ENCODE measurements at regions not wholly inside any gene's neighbourhood (a gene's known extent, or its start where the extent isn't known, plus 50 kb on each side); places are given as distances from the start of the nearest gene placed in this dataset.

DNA sequence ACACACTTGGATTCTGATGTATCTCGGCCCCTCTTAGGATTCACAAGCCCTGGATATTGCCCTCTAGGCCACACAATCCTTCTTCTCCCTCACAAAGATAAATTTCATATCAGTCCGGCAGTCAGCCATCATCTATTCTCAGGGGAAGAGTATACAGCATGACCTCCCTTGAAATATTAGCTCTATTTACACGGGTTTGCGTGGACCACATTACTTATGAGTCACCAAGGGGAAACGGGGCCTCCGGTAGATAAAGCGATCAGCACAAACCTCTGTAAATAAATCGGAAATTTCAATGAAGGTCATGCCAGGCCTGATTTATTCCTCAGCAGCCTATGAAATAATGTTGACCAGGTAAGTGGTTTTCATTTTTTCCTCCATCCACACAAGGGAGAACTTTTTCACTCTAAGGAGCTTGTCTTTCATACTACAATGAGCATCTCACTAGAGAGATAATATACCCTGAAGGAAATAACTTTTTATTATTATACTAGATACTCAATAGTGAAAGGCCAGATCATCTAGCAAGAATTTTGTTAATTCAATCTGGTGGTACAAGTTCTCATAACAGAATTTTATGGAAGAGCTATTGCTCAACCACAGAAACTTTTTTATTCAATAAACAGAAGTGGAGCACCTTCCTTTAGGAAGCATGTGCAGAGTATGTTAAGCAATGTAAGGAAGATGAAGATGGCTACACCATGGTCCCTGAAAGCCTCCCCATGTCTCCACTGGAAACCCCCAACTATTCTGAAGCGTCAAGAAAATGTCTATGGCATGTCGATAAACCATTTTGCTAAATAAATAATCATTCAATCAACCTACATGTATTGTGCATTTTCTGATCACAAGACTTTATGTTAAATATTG lies 125.2 kb upstream of the PIK3C3 start:
- DNase-seq (ENCODE audit: low spot score): no peak

- no peak for DNase-seq (ENCODE audit: low spot score)
Observed at GRCh38 chr18:41828137-41828536, 126.9 kb upstream of the PIK3C3 start.

GRCh38 chr18:41820784-41821183 lies 134.2 kb upstream of the PIK3C3 start:
- DNase-seq (ENCODE audit: low spot score): no peak

DNA sequence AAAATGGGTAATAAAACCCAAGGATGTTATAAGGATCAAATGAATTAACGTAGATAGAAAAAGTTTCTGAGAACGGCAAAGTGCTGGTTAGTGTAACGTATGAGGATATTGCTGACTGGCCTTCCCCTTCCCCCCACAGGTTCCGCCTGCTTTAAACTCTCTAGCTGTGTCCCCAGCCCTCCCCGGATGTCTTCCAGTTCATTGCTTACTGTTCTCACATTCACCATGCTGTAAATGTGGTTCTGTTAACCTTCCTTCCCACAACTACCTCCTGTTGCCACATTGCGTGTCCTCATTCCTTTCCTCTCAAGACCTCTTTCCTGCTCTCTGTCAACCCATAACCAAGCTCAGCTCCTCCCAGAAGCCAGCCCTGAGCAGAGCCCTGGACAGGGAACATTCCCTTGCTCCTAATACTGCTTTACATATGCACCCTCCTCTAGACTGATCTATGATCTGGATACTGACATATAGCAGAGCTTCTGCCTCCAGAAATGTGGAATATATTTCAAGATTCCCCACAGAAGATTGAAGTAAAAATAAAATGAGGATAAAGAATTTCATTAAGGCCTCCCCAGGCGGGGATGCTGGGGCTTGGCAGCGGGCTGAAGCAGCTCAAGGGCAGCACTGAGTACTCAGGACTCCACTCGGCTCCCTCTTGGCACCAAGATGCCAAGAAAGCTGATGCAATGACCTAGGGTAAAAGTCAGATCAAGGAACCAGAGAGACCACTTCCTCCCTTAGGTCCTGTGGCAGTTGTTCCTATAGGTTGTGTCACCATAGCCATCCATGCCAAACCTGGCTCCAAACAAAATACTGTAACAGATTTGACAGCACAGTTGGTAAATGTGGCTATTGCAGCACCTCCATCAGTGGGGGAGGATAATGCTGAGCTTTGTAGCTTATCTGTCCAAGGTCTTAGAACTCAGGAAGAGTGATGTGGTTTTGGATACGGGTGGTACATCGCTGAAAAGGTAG lies 136.4 kb upstream of the PIK3C3 start:
- DNase-seq (ENCODE audit: low spot score): no peak

DNA sequence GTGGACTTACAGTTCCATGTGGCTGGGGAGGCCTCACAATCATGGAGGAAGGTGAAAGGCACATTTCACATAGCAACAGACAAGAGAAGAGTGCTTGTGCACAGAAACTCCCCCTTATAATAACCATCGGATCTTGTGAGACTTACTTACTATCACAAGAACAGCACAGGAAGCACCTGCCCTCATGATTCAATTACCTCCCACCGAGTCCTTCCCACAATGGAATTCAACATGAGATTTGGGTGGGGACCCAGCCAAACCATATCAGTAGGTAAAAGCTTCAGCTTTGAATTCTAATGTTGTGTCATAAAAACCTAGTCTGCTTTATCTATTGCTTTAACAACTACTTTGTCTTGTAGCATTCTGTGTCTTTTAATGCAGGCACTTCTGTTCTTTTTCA lies 140.4 kb upstream of the PIK3C3 start:
- DNase-seq (ENCODE audit: low spot score): no peak

GRCh38 chr18:41809652-41810051 lies 145.4 kb upstream of the PIK3C3 start:
- DNase-seq (ENCODE audit: low spot score): no peak

GRCh38 chr18:41805341-41805740 lies 149.7 kb upstream of the PIK3C3 start:
- DNase-seq (ENCODE audit: low spot score): no peak

GRCh38 chr18:41798879-41799278 lies 156.2 kb upstream of the PIK3C3 start:
- no peak for DNase-seq (ENCODE audit: low spot score)

DNA sequence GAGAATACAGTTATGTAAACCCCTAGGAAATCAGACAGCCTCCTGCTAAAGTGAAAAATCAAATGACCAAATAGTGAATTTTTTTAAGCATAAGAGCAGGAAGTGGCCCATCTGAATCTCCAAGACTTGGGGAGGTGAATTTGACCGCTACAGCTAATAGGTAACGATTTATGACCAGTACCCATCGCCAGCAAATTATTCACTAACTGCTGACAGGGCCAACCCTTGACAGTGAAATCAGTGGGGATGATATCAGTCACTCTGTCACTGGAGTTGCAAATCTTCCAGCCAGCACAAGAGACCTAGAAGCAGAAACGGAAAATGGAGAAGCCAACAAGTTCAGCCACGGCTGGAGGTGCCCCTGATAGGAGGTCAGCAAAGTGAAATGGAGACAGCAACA lies 164.3 kb upstream of the PIK3C3 start:
- DNase-seq (ENCODE audit: low spot score): no peak

DNA sequence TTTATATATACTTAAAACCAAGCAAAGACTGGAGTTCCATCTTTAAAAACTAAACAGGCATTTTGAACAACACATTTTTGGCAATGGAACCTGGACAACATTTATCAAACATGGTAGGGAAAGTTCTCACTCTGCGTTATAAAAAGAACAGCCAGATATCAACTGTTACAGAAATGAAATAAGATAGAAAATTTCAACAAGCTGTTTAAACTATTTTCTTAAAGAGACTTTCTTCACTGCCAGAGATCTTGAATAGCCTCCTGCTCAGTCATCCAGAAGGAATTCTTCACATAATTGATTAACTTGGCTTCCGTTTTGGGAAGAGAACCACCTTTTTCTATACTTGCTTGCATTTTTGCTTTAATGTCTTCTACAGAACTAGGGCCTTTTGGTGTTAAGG lies 166.0 kb upstream of the PIK3C3 start:
- no peak for DNase-seq (ENCODE audit: low spot score)

DNA sequence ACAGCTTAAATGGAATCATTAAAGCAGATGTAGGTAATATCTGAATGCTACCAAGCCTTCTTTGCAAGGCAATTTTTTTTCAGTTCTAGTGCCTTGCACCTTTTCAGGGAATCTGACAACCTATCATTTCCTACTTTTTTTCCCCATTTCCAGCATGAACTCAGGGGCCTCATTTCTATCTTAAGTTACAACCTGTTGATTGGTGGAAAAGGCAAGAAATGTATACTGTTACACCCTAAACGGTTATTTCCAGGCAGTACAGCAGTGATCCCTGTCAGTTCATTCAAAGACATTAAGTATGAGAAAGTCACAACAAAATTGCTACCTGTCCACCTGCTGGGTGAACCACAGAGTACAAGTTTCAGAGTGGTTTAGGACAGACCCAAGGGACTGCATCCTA lies 171.2 kb upstream of the PIK3C3 start:
- no peak for DNase-seq (ENCODE audit: low spot score)

DNA sequence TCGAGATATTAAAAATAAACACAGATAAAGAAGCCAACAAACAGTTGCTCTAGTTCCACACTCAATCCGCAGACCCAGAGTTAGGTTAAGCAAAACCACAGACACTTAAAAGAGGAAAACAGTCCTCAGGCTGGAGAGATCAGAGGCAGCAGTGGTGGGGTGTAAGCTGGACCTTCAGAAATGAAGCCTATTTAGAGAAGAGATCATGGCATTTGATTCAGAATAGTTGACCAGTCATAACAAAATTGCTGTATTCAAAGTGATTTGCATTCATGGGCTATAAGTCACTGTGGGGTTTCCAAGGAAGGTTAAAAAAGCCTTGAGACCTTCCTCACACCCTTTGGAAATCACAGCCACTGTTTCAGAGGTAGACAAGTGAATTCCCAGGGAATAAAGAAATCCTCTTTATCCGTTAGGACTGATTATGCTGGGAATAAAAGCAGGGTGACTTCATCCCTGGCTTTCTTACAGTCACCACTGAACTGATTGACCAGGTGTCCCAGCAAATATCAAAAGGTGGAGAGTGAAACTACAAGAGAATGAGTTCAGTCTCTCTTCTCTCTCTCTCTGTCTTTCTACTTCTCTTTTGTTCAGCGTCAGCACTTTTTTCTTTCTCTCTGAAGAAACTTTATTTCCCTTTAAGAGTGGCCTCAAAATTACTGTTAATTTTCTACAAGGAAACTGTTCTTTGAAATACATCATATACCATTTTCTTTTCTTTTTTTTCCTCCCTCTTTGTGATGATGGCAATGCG lies 171.8 kb upstream of the PIK3C3 start:
- no peak for DNase-seq (ENCODE audit: low spot score)

DNA sequence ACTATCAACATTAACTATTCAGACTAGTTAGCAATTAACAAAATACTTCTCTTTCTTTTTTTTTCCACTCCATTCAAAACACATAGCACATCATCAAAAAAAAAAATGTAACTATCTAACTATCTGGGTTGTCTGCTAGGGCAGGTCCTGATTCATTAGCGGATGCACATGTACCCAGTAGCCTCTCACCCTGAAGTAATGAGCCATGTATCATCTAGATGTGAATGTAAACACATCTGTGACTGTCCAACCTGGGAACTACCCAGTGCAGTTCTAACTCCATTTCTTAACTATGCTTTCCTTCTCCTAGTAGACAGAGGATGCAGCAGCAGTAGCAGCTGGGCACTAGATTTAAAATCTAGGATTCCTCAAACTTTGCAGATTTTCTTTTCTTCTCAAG lies 183.1 kb upstream of the PIK3C3 start:
- DNase-seq (ENCODE audit: low spot score): no peak

GRCh38 chr18:41769265-41769664 lies 185.8 kb upstream of the PIK3C3 start:
- no peak for DNase-seq (ENCODE audit: low spot score)

DNA sequence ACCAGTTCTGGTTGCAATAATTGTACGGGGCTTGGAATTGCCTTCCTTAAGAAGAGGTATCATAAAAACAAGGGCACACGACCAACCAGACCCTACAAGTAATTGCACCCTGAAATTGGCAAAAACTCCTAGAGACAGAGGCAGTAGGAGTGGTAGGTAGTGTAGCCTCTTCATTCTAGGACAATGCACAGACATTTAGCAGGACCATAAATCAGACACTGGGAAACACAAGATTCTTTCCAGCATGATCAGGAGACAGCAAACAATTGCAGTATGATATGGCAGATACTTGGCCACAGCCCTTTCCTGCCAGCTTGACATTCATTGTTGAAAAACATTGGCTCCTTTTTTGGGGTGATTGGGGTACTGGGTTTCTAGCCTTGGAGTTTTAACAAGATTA lies 186.6 kb upstream of the PIK3C3 start:
- DNase-seq (ENCODE audit: low spot score): no peak

DNA sequence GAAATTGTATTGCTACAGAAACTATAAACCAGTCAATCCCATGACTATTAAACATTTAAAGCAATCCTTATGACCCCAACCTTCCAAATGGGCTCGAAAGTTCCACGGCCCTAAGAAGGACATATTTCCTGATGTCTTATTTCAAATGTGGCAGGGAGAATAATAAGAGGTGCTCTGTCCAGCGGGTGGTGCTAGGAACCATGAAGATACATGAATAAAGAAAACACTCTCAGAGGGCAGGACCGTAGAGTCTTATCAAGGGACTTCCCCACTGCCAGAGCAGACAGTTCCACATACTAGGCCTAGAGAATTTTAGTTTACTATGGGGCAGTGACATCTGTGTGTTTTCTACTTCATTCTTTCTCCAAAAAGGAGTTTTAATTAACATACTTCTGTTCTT lies 187.1 kb upstream of the PIK3C3 start:
- DNase-seq (ENCODE audit: low spot score): no peak

DNA sequence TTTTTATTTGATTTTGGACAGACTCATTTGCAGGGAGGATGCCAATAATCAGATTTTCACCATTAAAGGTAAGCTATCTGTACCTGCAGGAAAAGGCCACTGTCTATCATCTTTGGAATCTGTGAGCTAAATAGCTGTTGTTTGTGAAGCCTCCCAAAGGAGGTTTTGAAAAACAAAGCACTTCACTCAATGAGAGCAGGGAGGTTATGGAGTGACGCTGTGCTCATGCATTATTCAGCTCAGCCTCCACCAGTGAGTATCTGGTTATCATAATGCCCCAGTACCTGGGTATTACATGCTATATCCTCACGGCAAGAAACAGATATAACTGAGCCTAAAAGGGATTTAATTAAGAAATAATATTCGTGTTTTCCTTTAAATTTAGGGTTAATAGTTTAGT lies 189.6 kb upstream of the PIK3C3 start:
- DNase-seq (ENCODE audit: low spot score): no peak

GRCh38 chr18:41763361-41763760 lies 191.7 kb upstream of the PIK3C3 start:
- DNase-seq (ENCODE audit: low spot score): no peak

DNA sequence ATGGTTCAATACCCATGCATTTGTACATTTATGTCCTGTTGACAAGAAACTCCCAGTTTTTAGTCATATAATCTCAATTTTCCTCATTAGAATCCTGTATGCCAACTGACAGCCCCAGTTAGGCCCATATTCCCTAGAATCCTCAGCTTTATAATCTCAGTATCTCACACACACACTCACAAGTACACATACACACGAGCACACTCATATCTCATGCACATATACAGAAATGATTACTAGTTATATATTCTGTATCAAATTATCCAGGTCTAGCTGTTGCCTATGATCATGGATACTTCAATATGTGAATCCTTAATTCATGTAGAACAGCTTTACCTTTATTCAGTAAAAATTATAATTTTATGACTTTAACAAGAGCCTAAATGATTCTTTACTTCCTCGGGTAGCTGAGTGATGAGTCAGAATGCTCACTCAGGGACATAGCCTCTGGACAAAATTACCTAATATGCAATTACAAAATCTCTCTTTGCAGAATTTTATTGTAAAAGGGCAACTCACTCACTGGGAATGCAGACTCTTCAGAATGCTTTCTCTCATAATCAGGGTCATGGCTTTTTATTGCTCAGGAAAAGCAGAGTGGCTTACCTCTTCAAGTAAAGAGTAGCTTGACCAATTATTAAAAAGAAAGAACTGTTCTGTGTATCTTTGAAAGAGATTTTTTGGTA lies 193.6 kb upstream of the PIK3C3 start:
- no peak for DNase-seq (ENCODE audit: low spot score)

GRCh38 chr18:41758534-41758933 lies 196.5 kb upstream of the PIK3C3 start:
- no peak for DNase-seq (ENCODE audit: low spot score)

DNA sequence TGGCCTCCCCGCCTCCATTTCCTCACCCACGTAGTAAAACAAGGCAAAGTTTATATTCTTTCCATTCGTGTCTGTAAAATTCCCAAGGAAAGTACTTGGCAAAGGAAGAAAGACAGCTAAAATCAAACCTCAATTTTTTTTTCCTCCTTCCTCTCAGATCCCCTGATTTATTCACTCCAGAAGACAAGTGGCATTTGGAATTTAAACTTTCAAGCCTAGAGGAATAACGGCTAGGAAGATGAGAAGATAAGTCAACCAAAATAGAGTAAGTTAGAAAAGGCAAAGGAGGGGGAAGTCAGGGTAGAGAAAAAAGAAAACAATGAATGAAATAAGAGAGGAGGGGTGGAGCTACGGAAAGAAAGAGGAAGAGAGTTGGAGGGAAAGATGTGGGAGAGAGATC lies 198.9 kb upstream of the PIK3C3 start:
- DNase-seq (ENCODE audit: low spot score): no peak

- DNase-seq (ENCODE audit: low spot score): no peak
Observed at GRCh38 chr18:41754332-41754731, 200.7 kb upstream of the PIK3C3 start.

All from kidney capillary endothelial cell (primary cell).